ENCODE measurements at regions not wholly inside any gene's neighbourhood (a gene's known extent, or its start where the extent isn't known, plus 50 kb on each side); places are given as distances from the start of the nearest gene placed in this dataset.

- TF ChIP-seq CTCF (IDR thresholded peaks at IDR 0.05 in 8 of 11, conservative IDR thresholded peaks at IDR 0.05 in 3 of 11): no peak
- TF ChIP-seq POLR2AphosphoS5 (IDR thresholded peaks at IDR 0.05): no peak
- no peak for TF ChIP-seq POLR2A (IDR thresholded peaks at IDR 0.05)
These were observed 638.1 kb upstream of the BOD1L1 start for GRCh38 chr4:14265651-14266050.

All from spleen (tissue), 7 donors.